ENCODE measurements at regions not wholly inside any gene's neighbourhood (a gene's known extent, or its start where the extent isn't known, plus 50 kb on each side); places are given as distances from the start of the nearest gene placed in this dataset.

GRCh38 chr4:111204797-111205196 is 581.9 kb upstream of the PITX2 start (continued):
- TF ChIP-seq CUX1 (IDR thresholded peaks at IDR 0.05; ENCODE audit: insufficient replicate concordance, low read depth, low read length) (no peak), DPF2 (IDR thresholded peaks at IDR 0.05) (no peak), RB1 (IDR thresholded peaks at IDR 0.05; ENCODE audit: borderline replicate concordance) (no peak), IKZF1 (conservative IDR thresholded peaks at IDR 0.05) (no peak), ZNF687 (IDR thresholded peaks at IDR 0.05) (no peak), CHD1 (IDR thresholded peaks at IDR 0.05; ENCODE audit: low read depth, low read length) (no peak), BCL11A (IDR thresholded peaks at IDR 0.05; ENCODE audit: low read depth, low read length) (no peak), IKZF2 (IDR thresholded peaks at IDR 0.05) (no peak), CREM (IDR thresholded peaks at IDR 0.05; ENCODE audit: low read depth) (no peak), BRCA1 (IDR thresholded peaks at IDR 0.05; ENCODE audit: low read depth, low read length) (no peak), SMAD1 (IDR thresholded peaks at IDR 0.05; ENCODE audit: low read depth, partially characterized antibody) (no peak), EED (IDR thresholded peaks at IDR 0.05; ENCODE audit: low read depth) (no peak), ZSCAN29 (IDR thresholded peaks at IDR 0.05) (no peak), NRF1 (conservative IDR thresholded peaks at IDR 0.05; ENCODE audit: low read depth, low read length) (no peak), HSF1 (IDR thresholded peaks at IDR 0.05; ENCODE audit: low read depth, low read length) (no peak)
